Osteoblast (primary cell): ENCODE measurements at regions not wholly inside any gene's neighbourhood (a gene's known extent, or its start where the extent isn't known, plus 50 kb on each side); places are given as distances from the start of the nearest gene placed in this dataset.

Experiments
- DNase-seq: peaks from one replicate; pipeline ENCODE4 v3.0.0; 2011; ENCODE audit warnings: low spot score, mixed read lengths; ENCODE audit not compliant: insufficient read length; ENCODE audit errors: missing footprints
- H2AFZ ChIP-seq: 2 replicates; pipeline ENCODE4 v1.6.0; 2011; ENCODE audit warnings: mild to moderate bottlenecking, low read length
- H3K27ac ChIP-seq: 2 replicates; pipeline ENCODE4 v1.5.1; 2011; ENCODE audit warnings: mild to moderate bottlenecking, low read depth, low read length, moderate library complexity
- H3K27me3 ChIP-seq: 2 replicates; pipeline ENCODE4 v1.6.0; 2012; ENCODE audit warnings: mild to moderate bottlenecking, control low read depth, inconsistent platforms, low read length, moderate library complexity; ENCODE audit not compliant: insufficient read depth
- H3K36me3 ChIP-seq: 2 replicates; pipeline ENCODE4 v1.5.1; 2011; ENCODE audit warnings: mild to moderate bottlenecking, low read length, control low read depth, moderate library complexity; ENCODE audit not compliant: insufficient read depth
- H3K4me1 ChIP-seq: 2 replicates; pipeline ENCODE4 v1.5.1; 2011; ENCODE audit warnings: mild to moderate bottlenecking, low read length, control low read depth, moderate library complexity; ENCODE audit not compliant: insufficient read depth
- H3K4me2 ChIP-seq: 2 replicates; pipeline ENCODE4 v1.6.0; 2011; ENCODE audit warnings: mild to moderate bottlenecking, low read length; ENCODE audit not compliant: insufficient read depth
- H3K4me3 ChIP-seq: fragments of 200-600 bp; sonication (generic); 3 replicates; pipeline ENCODE4 v1.5.1; 2012; ENCODE audit warnings: mild to moderate bottlenecking, low read length, inconsistent platforms; ENCODE audit not compliant: insufficient read depth
- H3K79me2 ChIP-seq: 2 replicates; pipeline ENCODE4 v1.6.0; 2012; ENCODE audit warnings: mild to moderate bottlenecking, low read length, control low read depth, inconsistent platforms; ENCODE audit not compliant: insufficient read depth
- H3K9me3 ChIP-seq: 2 replicates; pipeline ENCODE4 v1.5.1; 2011; ENCODE audit warnings: low read depth, low read length, control low read depth
- H4K20me1 ChIP-seq: 2 replicates; pipeline ENCODE4 v1.6.0; 2012; ENCODE audit warnings: mild to moderate bottlenecking, low read length, control low read depth; ENCODE audit not compliant: insufficient read depth
- TF ChIP-seq, protein P1 (sequence below): IDR thresholded peaks from 2 replicates; pipeline ENCODE4 v1.5.1; 2011; ENCODE audit warnings: mild to moderate bottlenecking, low read depth, low read length, moderate library complexity; ENCODE audit errors: extremely low read depth

DNA sequence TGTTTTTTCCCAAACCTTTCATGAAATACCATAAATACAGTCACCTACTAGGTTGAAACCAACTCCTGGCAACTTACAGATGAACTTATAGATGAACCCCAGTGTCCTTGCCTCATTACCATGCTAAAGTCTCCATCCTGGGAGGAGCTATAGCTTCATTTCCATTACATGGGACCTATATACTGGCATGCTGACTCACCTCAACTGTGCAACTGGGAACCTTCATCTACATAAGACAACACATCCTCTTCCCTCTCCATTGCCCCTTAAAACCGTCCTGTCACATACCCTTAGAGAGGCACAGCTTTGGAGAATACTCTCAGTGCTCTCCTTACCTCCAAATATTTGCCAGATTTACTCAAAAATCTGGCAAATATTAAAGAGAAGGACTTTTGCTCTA lies 638.3 kb downstream of the HTR1A start:
- no peaks in the 10 kb centered on the region for H3K36me3 ChIP-seq
- TF ChIP-seq, protein P1, sequence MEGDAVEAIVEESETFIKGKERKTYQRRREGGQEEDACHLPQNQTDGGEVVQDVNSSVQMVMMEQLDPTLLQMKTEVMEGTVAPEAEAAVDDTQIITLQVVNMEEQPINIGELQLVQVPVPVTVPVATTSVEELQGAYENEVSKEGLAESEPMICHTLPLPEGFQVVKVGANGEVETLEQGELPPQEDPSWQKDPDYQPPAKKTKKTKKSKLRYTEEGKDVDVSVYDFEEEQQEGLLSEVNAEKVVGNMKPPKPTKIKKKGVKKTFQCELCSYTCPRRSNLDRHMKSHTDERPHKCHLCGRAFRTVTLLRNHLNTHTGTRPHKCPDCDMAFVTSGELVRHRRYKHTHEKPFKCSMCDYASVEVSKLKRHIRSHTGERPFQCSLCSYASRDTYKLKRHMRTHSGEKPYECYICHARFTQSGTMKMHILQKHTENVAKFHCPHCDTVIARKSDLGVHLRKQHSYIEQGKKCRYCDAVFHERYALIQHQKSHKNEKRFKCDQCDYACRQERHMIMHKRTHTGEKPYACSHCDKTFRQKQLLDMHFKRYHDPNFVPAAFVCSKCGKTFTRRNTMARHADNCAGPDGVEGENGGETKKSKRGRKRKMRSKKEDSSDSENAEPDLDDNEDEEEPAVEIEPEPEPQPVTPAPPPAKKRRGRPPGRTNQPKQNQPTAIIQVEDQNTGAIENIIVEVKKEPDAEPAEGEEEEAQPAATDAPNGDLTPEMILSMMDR: no peak
- no peak for DNase-seq
- H3K4me2 ChIP-seq: no peak overlapping the region
- H4K20me1 ChIP-seq: no peaks in the 10 kb centered on the region
- H3K9me3 ChIP-seq: no peaks in the 10 kb centered on the region
- H2AFZ ChIP-seq: no peak overlapping the region
- no peaks in the 10 kb centered on the region for H3K27me3 ChIP-seq
- H3K4me3 ChIP-seq: no peak overlapping the region
- H3K79me2 ChIP-seq: no peaks in the 10 kb centered on the region
- no peak overlapping the region for H3K27ac ChIP-seq
- no peaks in the 10 kb centered on the region for H3K4me1 ChIP-seq

GRCh38 chr5:63314551-63314950 lies 647.7 kb downstream of the HTR1A start:
- Histone ChIP-seq H3K4me3 (no peak overlapping the region), H3K36me3 (no peaks in the 10 kb centered on the region), H4K20me1 (no peaks in the 10 kb centered on the region), H3K4me2 (no peak overlapping the region), H3K9me3 (no peaks in the 10 kb centered on the region), H3K27ac (no peak overlapping the region), H3K27me3 (no peaks in the 10 kb centered on the region), H3K4me1 (no peaks in the 10 kb centered on the region), H3K79me2 (no peaks in the 10 kb centered on the region), H2AFZ (no peak overlapping the region)
- TF ChIP-seq, protein P1: no peak
- no peak for DNase-seq

- DNase-seq: no peak
- H3K36me3 ChIP-seq: no peaks in the 10 kb centered on the region
- no peaks in the 10 kb centered on the region for H3K9me3 ChIP-seq
- no peak overlapping the region for H3K27ac ChIP-seq
- no peak overlapping the region for H2AFZ ChIP-seq
- no peak overlapping the region for H3K4me3 ChIP-seq
- H3K79me2 ChIP-seq: no peaks in the 10 kb centered on the region
- no peaks in the 10 kb centered on the region for H4K20me1 ChIP-seq
- no peak overlapping the region for H3K4me2 ChIP-seq
- no peaks in the 10 kb centered on the region for H3K4me1 ChIP-seq
- TF ChIP-seq, protein P1: no peak
- H3K27me3 ChIP-seq: no peaks in the 10 kb centered on the region
Measured at GRCh38 chr5:63310644-63311043, 651.6 kb downstream of the HTR1A start.

GRCh38 chr5:63306909-63307308 lies 655.3 kb downstream of the HTR1A start:
- no peak for DNase-seq
- H3K36me3 ChIP-seq: no peaks in the 10 kb centered on the region
- H3K4me1 ChIP-seq: no peaks in the 10 kb centered on the region
- no peak overlapping the region for H3K27ac ChIP-seq
- no peaks in the 10 kb centered on the region for H3K79me2 ChIP-seq
- no peaks in the 10 kb centered on the region for H3K27me3 ChIP-seq
- H3K4me2 ChIP-seq: no peak overlapping the region
- H3K9me3 ChIP-seq: no peaks in the 10 kb centered on the region
- H3K4me3 ChIP-seq: no peak overlapping the region
- TF ChIP-seq, protein P1: no peak
- H4K20me1 ChIP-seq: no peaks in the 10 kb centered on the region
- H2AFZ ChIP-seq: no peak overlapping the region
